ENCODE measurements at regions not wholly inside any gene's neighbourhood (a gene's known extent, or its start where the extent isn't known, plus 50 kb on each side); places are given as distances from the start of the nearest gene placed in this dataset.

DNA sequence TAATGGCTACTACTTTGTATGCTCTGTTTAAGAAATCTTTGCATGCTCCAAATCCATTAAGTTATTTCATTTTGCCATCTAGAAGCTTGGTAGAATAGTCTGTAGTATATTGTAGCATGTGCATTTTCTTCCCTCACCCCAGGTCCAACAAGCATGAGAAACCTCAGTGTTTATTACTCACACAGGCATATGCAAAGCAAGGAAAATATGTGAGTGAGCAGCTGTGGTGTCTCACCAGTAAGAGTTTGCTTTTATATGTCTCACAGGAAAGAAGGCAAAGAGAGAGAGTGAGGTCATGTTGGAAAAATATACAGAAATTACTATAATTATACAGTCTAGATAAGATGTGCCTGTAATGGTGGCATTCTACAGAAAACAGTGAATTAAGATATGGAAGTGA, 312.5 kb downstream of the C3orf38 start:
- H3K9ac ChIP-seq (ENCODE audit: low read depth, low read length), result no peak overlapping the region
- H3K4ac ChIP-seq (ENCODE audit: low read depth, low read length), result no peak overlapping the region
- in situ Hi-C loops (cut with MboI; ENCODE audit: low sequenced_read_pairs), result no loop called here
- H2BK5ac ChIP-seq (ENCODE audit: low read depth, low read length, poor library complexity, severe bottlenecking), result no peak overlapping the region
- no peak overlapping the region for H3K4me2 ChIP-seq (ENCODE audit: low read depth, low read length)
- dilution Hi-C loops (cut with HindIII; ENCODE audit: low sequenced_read_pairs, unreplicated experiment), result no loop called here
- H3K9me3 ChIP-seq (ENCODE audit: control insufficient read depth, insufficient read depth, low read length), result no peaks in the 10 kb centered on the region; the same call in 1 of the 2 replicates
- H3K27me3 ChIP-seq (ENCODE audit: control insufficient read depth, insufficient read depth, low read length), result no peaks in the 10 kb centered on the region
- H3K18ac ChIP-seq (ENCODE audit: low read depth, low read length), result no peak overlapping the region
- DNase-seq, result no peak
- H4K5ac ChIP-seq (ENCODE audit: low read depth, low read length), result no peak overlapping the region
- H3K23ac ChIP-seq (ENCODE audit: low read depth, low read length), result no peak overlapping the region
- H3K4me3 ChIP-seq (ENCODE audit: insufficient read depth, low read depth, low read length), result no peak overlapping the region
- H3K4me1 ChIP-seq (ENCODE audit: control insufficient read depth, insufficient read depth, low read length), result no peaks in the 10 kb centered on the region
- ChIA-PET CTCF (no interaction called here), POLR2A (ENCODE audit: unreplicated experiment) (no interaction called here)
- ATAC-seq (ENCODE audit: low read depth), result no peak
- intact Hi-C loops (cut with micrococcal nuclease), result no loop called here
- H4K20me1 ChIP-seq (ENCODE audit: insufficient read depth, low read length), result no peaks in the 10 kb centered on the region
- no peak overlapping the region for H2AK9ac ChIP-seq (replicated peaks; ENCODE audit: low read depth, low read length, poor library complexity)
- H3K14ac ChIP-seq (replicated peaks; ENCODE audit: low read depth, low read length), result no peak overlapping the region
- no peak overlapping the region for H2BK15ac ChIP-seq (ENCODE audit: low read depth, low read length)
- H3K27ac ChIP-seq (ENCODE audit: insufficient read depth, low read length), result no peak overlapping the region
- H2AK5ac ChIP-seq (ENCODE audit: low read depth, low read length), result no peak overlapping the region
- H4K91ac ChIP-seq (ENCODE audit: insufficient read depth, low read depth, low read length), result no peak overlapping the region
- H2AFZ ChIP-seq (replicated peaks; ENCODE audit: low read length, poor library complexity), result no peak overlapping the region
- no peaks in the 10 kb centered on the region for H3K9me1 ChIP-seq (ENCODE audit: insufficient read depth, low read length)
- no peaks in the 10 kb centered on the region for H3K36me3 ChIP-seq (ENCODE audit: control insufficient read depth, insufficient read depth, low read length)
- no peak overlapping the region for H2BK20ac ChIP-seq (ENCODE audit: low read depth, low read length)
- no peak overlapping the region for H3K56ac ChIP-seq (ENCODE audit: extremely low read depth, insufficient read depth, low read length)
- TF ChIP-seq RFX5 (IDR thresholded peaks at IDR 0.05; ENCODE audit: low read depth, low read length) (no peak), POLR2A (IDR thresholded peaks at IDR 0.05; ENCODE audit: low read depth, low read length) (no peak), CTCF (conservative IDR thresholded peaks at IDR 0.05; ENCODE audit: low read depth, low read length) (no peak), FOS (IDR thresholded peaks at IDR 0.05; ENCODE audit: low read depth, low read length) (no peak), CHD1 (IDR thresholded peaks at IDR 0.05; ENCODE audit: low read depth, low read length) (no peak), MAFK (IDR thresholded peaks at IDR 0.05; ENCODE audit: low read depth, low read length) (no peak)
- TF ChIP-seq, protein P1, sequence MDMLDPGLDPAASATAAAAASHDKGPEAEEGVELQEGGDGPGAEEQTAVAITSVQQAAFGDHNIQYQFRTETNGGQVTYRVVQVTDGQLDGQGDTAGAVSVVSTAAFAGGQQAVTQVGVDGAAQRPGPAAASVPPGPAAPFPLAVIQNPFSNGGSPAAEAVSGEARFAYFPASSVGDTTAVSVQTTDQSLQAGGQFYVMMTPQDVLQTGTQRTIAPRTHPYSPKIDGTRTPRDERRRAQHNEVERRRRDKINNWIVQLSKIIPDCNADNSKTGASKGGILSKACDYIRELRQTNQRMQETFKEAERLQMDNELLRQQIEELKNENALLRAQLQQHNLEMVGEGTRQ (IDR thresholded peaks at IDR 0.05; ENCODE audit: low read depth, low read length), result no peak
- BruUV-seq (replicated peaks), result no TSS peak
- H3K79me1 ChIP-seq (ENCODE audit: low read depth in 1 of 2, low read length in 2 of 2), result no peaks in the 10 kb centered on the region
- H2BK120ac ChIP-seq (ENCODE audit: low read depth, low read length), result no peak overlapping the region
- no peak overlapping the region for H4K8ac ChIP-seq (ENCODE audit: low read depth in 2 of 2, low read length in 2 of 2)

All from IMR-90 (cell line).